ENCODE measurements at regions not wholly inside any gene's neighbourhood (a gene's known extent, or its start where the extent isn't known, plus 50 kb on each side); places are given as distances from the start of the nearest gene placed in this dataset.

DNA sequence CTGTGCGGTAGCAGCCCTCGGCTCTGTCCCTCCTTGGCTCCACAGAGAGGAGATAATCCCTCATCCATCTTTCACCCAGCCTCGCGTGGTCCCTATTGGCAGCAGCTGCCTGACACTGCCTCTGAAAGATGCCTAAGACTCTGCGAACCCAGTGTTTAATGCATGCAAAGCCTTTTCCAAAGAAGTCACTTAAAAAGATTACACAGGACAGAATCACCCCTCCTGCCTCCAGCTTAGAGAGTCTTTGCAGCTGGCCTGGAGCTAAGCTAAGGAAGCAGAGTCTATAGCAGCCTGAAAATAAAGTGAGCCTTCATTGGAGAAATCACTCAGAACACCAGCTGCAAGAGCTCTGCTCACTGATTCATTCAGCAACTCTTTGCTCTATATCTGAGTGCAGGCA, 247.2 kb downstream of the SHQ1 start:
- no peak for TF ChIP-seq CTCF (IDR thresholded peaks at IDR 0.05)
- TF ChIP-seq POLR2A (IDR thresholded peaks at IDR 0.05) = no peak

Measured in testis (tissue), 2 donors.